ENCODE measurements at regions not wholly inside any gene's neighbourhood (a gene's known extent, or its start where the extent isn't known, plus 50 kb on each side); places are given as distances from the start of the nearest gene placed in this dataset.
"Not testable (repeated sequence)": the region's sequence is repeated elsewhere in the genome, so short reads cannot be mapped to it uniquely, and the experiment has no call there.

- TF ChIP-seq NPAS2 (CRISPR knock-in tag; IDR thresholded peaks at IDR 0.05; ENCODE audit: borderline replicate concordance) (no peak), HOXB5 (CRISPR knock-in tag; IDR thresholded peaks at IDR 0.05) (no peak), FOSB (CRISPR knock-in tag; IDR thresholded peaks at IDR 0.05) (no peak), EHF (CRISPR knock-in tag; IDR thresholded peaks at IDR 0.05) (no peak), EP300 (IDR thresholded peaks at IDR 0.05) (no peak), TFCP2L1 (CRISPR knock-in tag; IDR thresholded peaks at IDR 0.05) (no peak)
These were observed 108.3 kb upstream of the ZNF536 start (continued) for GRCh38 chr19:30263830-30264381.

- CTCF ChIA-PET = interaction anchor here (0.6 kb wide), 1 partner anchor 43 kb away, joined by 3 read pairs; no protein-coding TSS in a partner anchor
- 3% methylated on average over 2 of the region's 2 CpGs for WGBS (ENCODE audit: missing lambda C conversion rate)
- ATAC-seq; DNase-seq (ENCODE audit: low read depth in 1 of 2, low spot score in 1 of 2); FAIRE-seq; POLR2A ChIA-PET; H3K4me3 ChIP-seq; H3K4me2 ChIP-seq; H3K27ac ChIP-seq; H3K4me1 ChIP-seq; H3K9me3 ChIP-seq: not testable (repeated sequence)
These were observed 106.3 kb upstream of the ZNF536 start for GRCh38 chr19:30265918-30266317.

GRCh38 chr19:30266687-30267086 lies 105.5 kb upstream of the ZNF536 start:
- ChIA-PET CTCF (no interaction called here), POLR2A (no interaction called here)
- ATAC-seq (no peak), FAIRE-seq (peak; percentile 81), DNase-seq (ENCODE audit: low read depth in 1 of 2, low spot score in 1 of 2) (no peak)
- Histone ChIP-seq H3K27ac (no peak overlapping the region), H3K4me3 (no peak overlapping the region), H3K4me1 (no peaks in the 10 kb centered on the region), H3K4me2 (no peak overlapping the region), H3K9me3 (peaks cover 1% of the 10 kb centered on the region; the same call in 1 of the 3 replicates)
- WGBS (ENCODE audit: missing lambda C conversion rate) = 11% methylated on average over 6 of the region's 6 CpGs
- TF ChIP-seq MAZ (IDR thresholded peaks at IDR 0.05; ENCODE audit: borderline replicate concordance, low read depth, low read length) = no peak
- no peak for TF ChIP-seq HES2 (IDR thresholded peaks at IDR 0.05)
- TF ChIP-seq KDM1A (IDR thresholded peaks at IDR 0.05; ENCODE audit: low read depth) = no peak
- TF ChIP-seq CTCF (IDR thresholded peaks at IDR 0.05) = no peak
- TF ChIP-seq FOSB (CRISPR knock-in tag; IDR thresholded peaks at IDR 0.05) = no peak
- TF ChIP-seq ZFP36 (IDR thresholded peaks at IDR 0.05; ENCODE audit: borderline replicate concordance, partially characterized antibody) = peak; percentile 26
- TF ChIP-seq CHD2 (IDR thresholded peaks at IDR 0.05; ENCODE audit: low read length, partially characterized antibody) = no peak
- TF ChIP-seq E2F6 (IDR thresholded peaks at IDR 0.05; ENCODE audit: borderline replicate concordance, low read depth) = no peak
- TF ChIP-seq RNF2 (IDR thresholded peaks at IDR 0.05; ENCODE audit: borderline replicate concordance, low read depth) = peak; percentile 97
- no peak for TF ChIP-seq SMC3 (IDR thresholded peaks at IDR 0.05)
- TF ChIP-seq CBX2 (IDR thresholded peaks at IDR 0.05; ENCODE audit: borderline replicate concordance, low read depth) = no peak
- TF ChIP-seq CBX8 (IDR thresholded peaks at IDR 0.05) = peak; percentile 98
- no peak for TF ChIP-seq NFE2L2 (conservative IDR thresholded peaks at IDR 0.05; ENCODE audit: low read length)

- H3K27ac ChIP-seq = no peak overlapping the region
- H3K9me3 ChIP-seq = peaks cover 8% of the 10 kb centered on the region; the same call in 2 of the 3 replicates
- 2% methylated on average over 3 of the region's 3 CpGs for WGBS (ENCODE audit: missing lambda C conversion rate)
- DNase-seq (ENCODE audit: low read depth in 1 of 2, low spot score in 1 of 2) (no peak), ATAC-seq (no peak), FAIRE-seq (peak; percentile 51)
- TF ChIP-seq JUN (IDR thresholded peaks at IDR 0.05) = no peak
- no peak for TF ChIP-seq FOXS1 (CRISPR knock-in tag; IDR thresholded peaks at IDR 0.05)
- TF ChIP-seq NPAS2 (CRISPR knock-in tag; IDR thresholded peaks at IDR 0.05; ENCODE audit: borderline replicate concordance) = no peak
- TF ChIP-seq JUNB (IDR thresholded peaks at IDR 0.05) = no peak
- TF ChIP-seq TP53 (CRISPR knock-in tag; IDR thresholded peaks at IDR 0.05) = no peak
- POLR2A ChIA-PET = no interaction called here
- CTCF ChIA-PET = no interaction called here
- H3K4me1 ChIP-seq = no peaks in the 10 kb centered on the region
- no peak overlapping the region for H3K4me2 ChIP-seq
- H3K4me3 ChIP-seq = no peak overlapping the region
These were observed 104.9 kb upstream of the ZNF536 start for GRCh38 chr19:30267332-30267731.

Measured in A549 (cell line).